Astrocyte (in vitro differentiated cells and primary cell): ENCODE measurements at regions not wholly inside any gene's neighbourhood (a gene's known extent, or its start where the extent isn't known, plus 50 kb on each side); places are given as distances from the start of the nearest gene placed in this dataset.

Experiments used
- EZH2 ChIP-seq: IDR thresholded peaks from 2 replicates; pipeline ENCODE4 v1.6.1; 2012; ENCODE audit warnings: mild to moderate bottlenecking, low read length, inconsistent platforms; ENCODE audit not compliant: insufficient read depth
- TF ChIP-seq, protein P1 (sequence below): IDR thresholded peaks from 2 replicates; pipeline ENCODE4 v1.5.1; 2011; ENCODE audit warnings: low read depth, mild to moderate bottlenecking, inconsistent platforms, low read length, moderate library complexity; ENCODE audit not compliant: insufficient read depth

GRCh38 chr20:58002901-58003300 is 225.6 kb downstream of the ANKRD60 start:
- TF ChIP-seq, protein P1, sequence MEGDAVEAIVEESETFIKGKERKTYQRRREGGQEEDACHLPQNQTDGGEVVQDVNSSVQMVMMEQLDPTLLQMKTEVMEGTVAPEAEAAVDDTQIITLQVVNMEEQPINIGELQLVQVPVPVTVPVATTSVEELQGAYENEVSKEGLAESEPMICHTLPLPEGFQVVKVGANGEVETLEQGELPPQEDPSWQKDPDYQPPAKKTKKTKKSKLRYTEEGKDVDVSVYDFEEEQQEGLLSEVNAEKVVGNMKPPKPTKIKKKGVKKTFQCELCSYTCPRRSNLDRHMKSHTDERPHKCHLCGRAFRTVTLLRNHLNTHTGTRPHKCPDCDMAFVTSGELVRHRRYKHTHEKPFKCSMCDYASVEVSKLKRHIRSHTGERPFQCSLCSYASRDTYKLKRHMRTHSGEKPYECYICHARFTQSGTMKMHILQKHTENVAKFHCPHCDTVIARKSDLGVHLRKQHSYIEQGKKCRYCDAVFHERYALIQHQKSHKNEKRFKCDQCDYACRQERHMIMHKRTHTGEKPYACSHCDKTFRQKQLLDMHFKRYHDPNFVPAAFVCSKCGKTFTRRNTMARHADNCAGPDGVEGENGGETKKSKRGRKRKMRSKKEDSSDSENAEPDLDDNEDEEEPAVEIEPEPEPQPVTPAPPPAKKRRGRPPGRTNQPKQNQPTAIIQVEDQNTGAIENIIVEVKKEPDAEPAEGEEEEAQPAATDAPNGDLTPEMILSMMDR = no peak
- TF ChIP-seq EZH2 = no peak
